Activated naive CD4-positive, alpha-beta T cell treated with anti-CD3 and anti-CD28 coated beads, Interleukin-2, amount 50 U/mL, for 24 hours (primary cell): ENCODE measurements at regions not wholly inside any gene's neighbourhood (a gene's known extent, or its start where the extent isn't known, plus 50 kb on each side); places are given as distances from the start of the nearest gene placed in this dataset.
"Not testable (repeated sequence)": the region's sequence is repeated elsewhere in the genome, so short reads cannot be mapped to it uniquely, and the experiment has no call there.

Source experiments
- H3K27ac Mint-ChIP-seq: one replicate; pipeline ENCODE4 v1.8.0; 2021; ENCODE audit warnings: mild to moderate bottlenecking, mixed read lengths
- H3K27me3 Mint-ChIP-seq: one replicate; pipeline ENCODE4 v1.8.0; 2021; ENCODE audit warnings: mixed read lengths
- H3K36me3 Mint-ChIP-seq: one replicate; pipeline ENCODE4 v1.8.0; 2021; ENCODE audit warnings: mixed read lengths
- H3K4me1 Mint-ChIP-seq: one replicate; pipeline ENCODE4 v1.8.0; 2021; ENCODE audit warnings: mixed read lengths
- H3K4me3 Mint-ChIP-seq: one replicate; pipeline ENCODE4 v1.8.0; 2021; ENCODE audit warnings: mild to moderate bottlenecking, mixed read lengths
- H3K9me3 Mint-ChIP-seq: one replicate; pipeline ENCODE4 v1.8.0; 2021; ENCODE audit warnings: mixed read lengths

DNA sequence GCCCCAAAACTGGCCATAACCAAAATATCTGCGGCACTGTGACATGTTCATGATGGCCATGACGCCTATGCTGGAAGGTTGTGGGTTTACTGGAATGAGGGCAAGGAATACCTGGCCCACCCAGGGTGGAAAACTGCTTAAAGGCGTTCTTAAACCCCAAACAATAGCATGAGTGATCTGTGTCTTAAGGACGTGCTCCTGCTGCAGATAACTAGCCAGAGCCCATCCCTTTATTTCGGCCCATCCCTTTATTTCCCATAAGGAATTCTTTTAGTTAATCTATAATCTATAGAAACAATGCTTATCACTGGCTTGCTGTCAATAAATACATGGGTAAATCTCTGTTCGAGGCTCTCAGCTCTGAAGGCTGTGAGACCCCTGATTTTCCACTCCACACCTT lies 56.8 kb upstream of the AKAP12 start:
- H3K27me3 Mint-ChIP-seq, H3K27ac Mint-ChIP-seq, H3K36me3 Mint-ChIP-seq: not testable (repeated sequence)

DNA sequence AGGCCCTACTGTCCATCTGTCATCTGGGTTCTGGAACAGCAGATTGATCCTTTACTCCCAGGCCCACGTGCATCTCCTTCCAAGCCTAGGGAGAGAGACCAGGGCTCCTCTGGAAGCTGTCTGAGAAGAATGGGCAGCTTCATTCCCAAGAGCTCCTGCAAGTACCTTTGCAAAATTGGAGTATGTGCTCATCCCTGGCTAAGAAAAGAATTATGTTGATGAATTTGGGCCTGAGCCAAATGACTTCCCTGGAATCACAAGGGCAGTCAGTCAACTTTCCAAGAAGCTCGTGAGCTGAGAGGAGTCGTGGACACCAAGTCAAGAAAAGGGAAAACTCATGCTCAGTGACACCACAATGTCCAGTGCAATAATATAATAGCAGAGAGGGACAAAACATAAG lies 54.6 kb upstream of the AKAP12 start:
- Mint-ChIP-seq H3K9me3 (no peaks in the 10 kb centered on the region), H3K4me3 (no peak overlapping the region), H3K27me3 (peaks cover 3% of the 10 kb centered on the region), H3K36me3 (no peaks in the 10 kb centered on the region), H3K4me1 (no peaks in the 10 kb centered on the region), H3K27ac (no peak overlapping the region)

More for the DNA sequence above, 56.8 kb upstream of the AKAP12 start:
- H3K4me3 Mint-ChIP-seq, H3K9me3 Mint-ChIP-seq, H3K4me1 Mint-ChIP-seq: not testable (repeated sequence)

- no peaks in the 10 kb centered on the region for H3K27me3 Mint-ChIP-seq
- H3K9me3 Mint-ChIP-seq: no peaks in the 10 kb centered on the region
- no peaks in the 10 kb centered on the region for H3K4me1 Mint-ChIP-seq
- H3K27ac Mint-ChIP-seq: no peak overlapping the region
- H3K36me3 Mint-ChIP-seq: no peaks in the 10 kb centered on the region
- no peak overlapping the region for H3K4me3 Mint-ChIP-seq
Observed at GRCh38 chr6:151186306-151186705, 53.5 kb upstream of the AKAP12 start.

GRCh38 chr6:151186804-151187330 lies 52.9 kb upstream of the AKAP12 start:
- H3K27ac Mint-ChIP-seq: no peak overlapping the region

More at GRCh38 chr6:151186804-151187330, 52.9 kb upstream of the AKAP12 start:
- Mint-ChIP-seq H3K9me3 (no peaks in the 10 kb centered on the region), H3K36me3 (no peaks in the 10 kb centered on the region), H3K4me1 (no peaks in the 10 kb centered on the region), H3K4me3 (no peak overlapping the region), H3K27me3 (no peaks in the 10 kb centered on the region)
